ENCODE measurements at regions not wholly inside any gene's neighbourhood (a gene's known extent, or its start where the extent isn't known, plus 50 kb on each side); places are given as distances from the start of the nearest gene placed in this dataset.

- no peak for DNase-seq (ENCODE audit: low read depth)
Measured at GRCh38 chr22:49367041-49367697, 460.5 kb downstream of the BRD1 start.

- DNase-seq (ENCODE audit: low read depth), result no peak
Measured at GRCh38 chr22:49366437-49366836, 461.2 kb downstream of the BRD1 start.

- no peak for DNase-seq (ENCODE audit: low read depth)
Measured at GRCh38 chr22:49365910-49366309, 461.8 kb downstream of the BRD1 start.

- no peak for DNase-seq (ENCODE audit: low read depth)
Measured at GRCh38 chr22:49365191-49365837, 462.4 kb downstream of the BRD1 start.

- DNase-seq (ENCODE audit: low read depth), result no peak
Measured at GRCh38 chr22:49364398-49364797, 463.3 kb downstream of the BRD1 start.

GRCh38 chr22:49363526-49364230 is 464.0 kb downstream of the BRD1 start:
- no peak for DNase-seq (ENCODE audit: low read depth)

GRCh38 chr22:49362211-49362839 is 465.3 kb downstream of the BRD1 start:
- DNase-seq (ENCODE audit: low read depth), result no peak

- no peak for DNase-seq (ENCODE audit: low read depth)
Measured at GRCh38 chr22:49361164-49361563, 466.5 kb downstream of the BRD1 start.

GRCh38 chr22:49360746-49361145 is 466.9 kb downstream of the BRD1 start:
- no peak for DNase-seq (ENCODE audit: low read depth)

- DNase-seq (ENCODE audit: low read depth), result no peak
Measured at GRCh38 chr22:49359076-49359475, 468.6 kb downstream of the BRD1 start.

- no peak for DNase-seq (ENCODE audit: low read depth)
Measured at GRCh38 chr22:49357661-49358440, 469.8 kb downstream of the BRD1 start.

GRCh38 chr22:49356428-49356827 is 471.2 kb downstream of the BRD1 start:
- DNase-seq (ENCODE audit: low read depth), result no peak

GRCh38 chr22:49355211-49355920 is 472.3 kb downstream of the BRD1 start:
- DNase-seq (ENCODE audit: low read depth), result no peak

- DNase-seq (ENCODE audit: low read depth), result no peak
Measured at GRCh38 chr22:49354516-49355210, 473.0 kb downstream of the BRD1 start.

- DNase-seq (ENCODE audit: low read depth), result no peak
Measured at GRCh38 chr22:49353235-49353634, 474.4 kb downstream of the BRD1 start.

GRCh38 chr22:49352361-49353169 is 475.1 kb downstream of the BRD1 start:
- DNase-seq (ENCODE audit: low read depth), result no peak

- no peak for DNase-seq (ENCODE audit: low read depth)
Measured at GRCh38 chr22:49351761-49352227, 475.9 kb downstream of the BRD1 start.

- no peak for DNase-seq (ENCODE audit: low read depth)
Measured at GRCh38 chr22:49350441-49351121, 477.1 kb downstream of the BRD1 start.

- no peak for DNase-seq (ENCODE audit: low read depth)
Measured at GRCh38 chr22:49349841-49350381, 477.8 kb downstream of the BRD1 start.
